GM18951 (cell line): ENCODE measurements at regions not wholly inside any gene's neighbourhood (a gene's known extent, or its start where the extent isn't known, plus 50 kb on each side); places are given as distances from the start of the nearest gene placed in this dataset.
"Not testable (repeated sequence)": the region's sequence is repeated elsewhere in the genome, so short reads cannot be mapped to it uniquely, and the experiment has no call there.

ENCODE experiments used
- POLR2A ChIP-seq: IDR thresholded peaks from 4 replicates; pipeline ENCODE4 v1.6.1; 2011; ENCODE audit warnings: mild to moderate bottlenecking; ENCODE audit not compliant: insufficient read length, insufficient read depth; ENCODE audit errors: extremely low read depth
- in situ Hi-C: fragments of 300-500 bp; cut with MboI; formaldehyde crosslinking; loops from one replicate; pipeline ENCODE4 v1.12.0; 2022; ENCODE audit warnings: low sequenced_read_pairs, mixed read lengths, inconsistent platforms; ENCODE audit not compliant: unreplicated experiment

- no peak for TF ChIP-seq POLR2A
- in situ Hi-C loops, result no loop called here
Measured at GRCh38 chr5:18496041-18496440, 861.8 kb downstream of the TAF11L14 start.

- TF ChIP-seq POLR2A, result no peak
- in situ Hi-C loops, result no loop called here
Measured at GRCh38 chr5:18497089-18497488, 862.8 kb downstream of the TAF11L14 start.

GRCh38 chr5:18503797-18504328 is 869.6 kb downstream of the TAF11L14 start:
- in situ Hi-C loops, result no loop called here
- TF ChIP-seq POLR2A, result no peak

GRCh38 chr5:18507114-18507513 is 872.9 kb downstream of the TAF11L14 start:
- in situ Hi-C loops, result no loop called here
- TF ChIP-seq POLR2A, result no peak

- TF ChIP-seq POLR2A, result no peak
- in situ Hi-C loops, result no loop called here
Measured at GRCh38 chr5:18517641-18518380, 883.6 kb downstream of the TAF11L14 start.

- in situ Hi-C loops, result no loop called here
- no peak for TF ChIP-seq POLR2A
Measured at GRCh38 chr5:18523380-18523779, 889.1 kb downstream of the TAF11L14 start.

- in situ Hi-C loops, result no loop called here
Measured at GRCh38 chr5:18526792-18527405, 892.6 kb downstream of the TAF11L14 start.

GRCh38 chr5:18533137-18533536 is 898.9 kb downstream of the TAF11L14 start:
- in situ Hi-C loops, result no loop called here

More at GRCh38 chr5:18526792-18527405, 892.6 kb downstream of the TAF11L14 start:
- TF ChIP-seq POLR2A, result no peak

GRCh38 chr5:18534119-18534518 is 899.9 kb downstream of the TAF11L14 start:
- in situ Hi-C loops, result no loop called here
- no peak for TF ChIP-seq POLR2A

More at GRCh38 chr5:18533137-18533536, 898.9 kb downstream of the TAF11L14 start:
- TF ChIP-seq POLR2A, result no peak

- in situ Hi-C loops, result not testable (repeated sequence)
Measured at GRCh38 chr5:18535753-18536152, 901.5 kb downstream of the TAF11L14 start.

- no peak for TF ChIP-seq POLR2A
- in situ Hi-C loops, result no loop called here
Measured at GRCh38 chr5:18544421-18544820, 910.2 kb downstream of the TAF11L14 start.

- TF ChIP-seq POLR2A, result no peak
- in situ Hi-C loops, result no loop called here
Measured at GRCh38 chr5:18546591-18546990, 912.3 kb downstream of the TAF11L14 start.

- in situ Hi-C loops, result no loop called here
- no peak for TF ChIP-seq POLR2A
Measured at GRCh38 chr5:18551716-18552115, 917.5 kb downstream of the TAF11L14 start.

- no peak for TF ChIP-seq POLR2A
- in situ Hi-C loops, result no loop called here
Measured at GRCh38 chr5:18553269-18553668, 919.0 kb downstream of the TAF11L14 start.
